ENCODE measurements at regions not wholly inside any gene's neighbourhood (a gene's known extent, or its start where the extent isn't known, plus 50 kb on each side); places are given as distances from the start of the nearest gene placed in this dataset.

DNA sequence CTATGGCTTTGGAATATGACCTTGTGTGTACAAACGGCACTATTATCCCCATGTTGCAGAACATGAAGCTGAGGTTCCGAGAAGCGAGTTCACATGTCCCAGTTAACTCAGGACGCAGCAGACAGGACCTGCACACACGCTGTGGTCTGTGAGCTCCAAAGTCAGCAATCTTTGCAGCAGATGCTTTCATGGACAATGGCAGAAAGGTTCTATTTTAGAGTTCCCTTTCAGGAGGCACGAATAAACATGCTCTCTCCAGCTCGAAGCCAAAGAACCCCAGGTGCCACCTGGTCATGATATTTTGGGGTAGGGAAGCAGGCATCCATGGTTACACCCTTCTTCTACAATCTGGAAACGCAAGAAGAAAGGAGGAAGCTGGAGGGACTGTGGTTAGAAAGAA lies 412.0 kb downstream of the TMEM114 start:
- TF ChIP-seq ZNF239 (tag by site-specific recombination; IDR thresholded peaks at IDR 0.05) (no peak), ZNF529 (tag by site-specific recombination; IDR thresholded peaks at IDR 0.05; ENCODE audit: insufficient replicate concordance) (no peak), ZNF558 (tag by site-specific recombination; IDR thresholded peaks at IDR 0.05) (no peak), ZNF830 (tag by site-specific recombination; IDR thresholded peaks at IDR 0.05; ENCODE audit: low read depth) (no peak), ZNF324 (tag by site-specific recombination; IDR thresholded peaks at IDR 0.05) (no peak), ZNF391 (tag by site-specific recombination; IDR thresholded peaks at IDR 0.05; ENCODE audit: borderline replicate concordance, low read depth) (no peak), ZNF548 (tag by site-specific recombination; IDR thresholded peaks at IDR 0.05) (no peak), ZNF776 (tag by site-specific recombination; IDR thresholded peaks at IDR 0.05; ENCODE audit: borderline replicate concordance) (no peak), ZNF174 (tag by site-specific recombination; IDR thresholded peaks at IDR 0.05) (no peak), MYNN (tag by site-specific recombination; IDR thresholded peaks at IDR 0.05; ENCODE audit: borderline replicate concordance) (no peak), ZNF48 (tag by site-specific recombination; IDR thresholded peaks at IDR 0.05) (no peak), ZBTB48 (tag by site-specific recombination; IDR thresholded peaks at IDR 0.05) (no peak), ZNF792 (tag by site-specific recombination; IDR thresholded peaks at IDR 0.05) (no peak), SALL2 (tag by site-specific recombination; IDR thresholded peaks at IDR 0.05; ENCODE audit: borderline replicate concordance) (no peak)
- TF ChIP-seq, protein P1, sequence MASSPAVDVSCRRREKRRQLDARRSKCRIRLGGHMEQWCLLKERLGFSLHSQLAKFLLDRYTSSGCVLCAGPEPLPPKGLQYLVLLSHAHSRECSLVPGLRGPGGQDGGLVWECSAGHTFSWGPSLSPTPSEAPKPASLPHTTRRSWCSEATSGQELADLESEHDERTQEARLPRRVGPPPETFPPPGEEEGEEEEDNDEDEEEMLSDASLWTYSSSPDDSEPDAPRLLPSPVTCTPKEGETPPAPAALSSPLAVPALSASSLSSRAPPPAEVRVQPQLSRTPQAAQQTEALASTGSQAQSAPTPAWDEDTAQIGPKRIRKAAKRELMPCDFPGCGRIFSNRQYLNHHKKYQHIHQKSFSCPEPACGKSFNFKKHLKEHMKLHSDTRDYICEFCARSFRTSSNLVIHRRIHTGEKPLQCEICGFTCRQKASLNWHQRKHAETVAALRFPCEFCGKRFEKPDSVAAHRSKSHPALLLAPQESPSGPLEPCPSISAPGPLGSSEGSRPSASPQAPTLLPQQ (tag by site-specific recombination; IDR thresholded peaks at IDR 0.05): no peak
- TF ChIP-seq, protein P2, sequence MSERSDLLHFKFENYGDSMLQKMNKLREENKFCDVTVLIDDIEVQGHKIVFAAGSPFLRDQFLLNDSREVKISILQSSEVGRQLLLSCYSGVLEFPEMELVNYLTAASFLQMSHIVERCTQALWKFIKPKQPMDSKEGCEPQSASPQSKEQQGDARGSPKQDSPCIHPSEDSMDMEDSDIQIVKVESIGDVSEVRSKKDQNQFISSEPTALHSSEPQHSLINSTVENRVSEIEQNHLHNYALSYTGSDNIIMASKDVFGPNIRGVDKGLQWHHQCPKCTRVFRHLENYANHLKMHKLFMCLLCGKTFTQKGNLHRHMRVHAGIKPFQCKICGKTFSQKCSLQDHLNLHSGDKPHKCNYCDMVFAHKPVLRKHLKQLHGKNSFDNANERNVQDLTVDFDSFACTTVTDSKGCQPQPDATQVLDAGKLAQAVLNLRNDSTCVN (tag by site-specific recombination; optimal IDR thresholded peaks at IDR 0.05): no peak
- TF ChIP-seq, protein P3, sequence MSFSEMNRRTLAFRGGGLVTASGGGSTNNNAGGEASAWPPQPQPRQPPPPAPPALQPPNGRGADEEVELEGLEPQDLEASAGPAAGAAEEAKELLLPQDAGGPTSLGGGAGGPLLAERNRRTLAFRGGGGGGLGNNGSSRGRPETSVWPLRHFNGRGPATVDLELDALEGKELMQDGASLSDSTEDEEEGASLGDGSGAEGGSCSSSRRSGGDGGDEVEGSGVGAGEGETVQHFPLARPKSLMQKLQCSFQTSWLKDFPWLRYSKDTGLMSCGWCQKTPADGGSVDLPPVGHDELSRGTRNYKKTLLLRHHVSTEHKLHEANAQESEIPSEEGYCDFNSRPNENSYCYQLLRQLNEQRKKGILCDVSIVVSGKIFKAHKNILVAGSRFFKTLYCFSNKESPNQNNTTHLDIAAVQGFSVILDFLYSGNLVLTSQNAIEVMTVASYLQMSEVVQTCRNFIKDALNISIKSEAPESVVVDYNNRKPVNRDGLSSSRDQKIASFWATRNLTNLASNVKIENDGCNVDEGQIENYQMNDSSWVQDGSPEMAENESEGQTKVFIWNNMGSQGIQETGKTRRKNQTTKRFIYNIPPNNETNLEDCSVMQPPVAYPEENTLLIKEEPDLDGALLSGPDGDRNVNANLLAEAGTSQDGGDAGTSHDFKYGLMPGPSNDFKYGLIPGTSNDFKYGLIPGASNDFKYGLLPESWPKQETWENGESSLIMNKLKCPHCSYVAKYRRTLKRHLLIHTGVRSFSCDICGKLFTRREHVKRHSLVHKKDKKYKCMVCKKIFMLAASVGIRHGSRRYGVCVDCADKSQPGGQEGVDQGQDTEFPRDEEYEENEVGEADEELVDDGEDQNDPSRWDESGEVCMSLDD (tag by site-specific recombination; IDR thresholded peaks at IDR 0.05): no peak
- TF ChIP-seq, protein P4, sequence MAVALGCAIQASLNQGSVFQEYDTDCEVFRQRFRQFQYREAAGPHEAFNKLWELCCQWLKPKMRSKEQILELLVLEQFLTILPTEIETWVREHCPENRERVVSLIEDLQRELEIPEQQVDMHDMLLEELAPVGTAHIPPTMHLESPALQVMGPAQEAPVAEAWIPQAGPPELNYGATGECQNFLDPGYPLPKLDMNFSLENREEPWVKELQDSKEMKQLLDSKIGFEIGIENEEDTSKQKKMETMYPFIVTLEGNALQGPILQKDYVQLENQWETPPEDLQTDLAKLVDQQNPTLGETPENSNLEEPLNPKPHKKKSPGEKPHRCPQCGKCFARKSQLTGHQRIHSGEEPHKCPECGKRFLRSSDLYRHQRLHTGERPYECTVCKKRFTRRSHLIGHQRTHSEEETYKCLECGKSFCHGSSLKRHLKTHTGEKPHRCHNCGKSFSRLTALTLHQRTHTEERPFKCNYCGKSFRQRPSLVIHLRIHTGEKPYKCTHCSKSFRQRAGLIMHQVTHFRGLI (tag by site-specific recombination; IDR thresholded peaks at IDR 0.05): no peak
- TF ChIP-seq, protein P5, sequence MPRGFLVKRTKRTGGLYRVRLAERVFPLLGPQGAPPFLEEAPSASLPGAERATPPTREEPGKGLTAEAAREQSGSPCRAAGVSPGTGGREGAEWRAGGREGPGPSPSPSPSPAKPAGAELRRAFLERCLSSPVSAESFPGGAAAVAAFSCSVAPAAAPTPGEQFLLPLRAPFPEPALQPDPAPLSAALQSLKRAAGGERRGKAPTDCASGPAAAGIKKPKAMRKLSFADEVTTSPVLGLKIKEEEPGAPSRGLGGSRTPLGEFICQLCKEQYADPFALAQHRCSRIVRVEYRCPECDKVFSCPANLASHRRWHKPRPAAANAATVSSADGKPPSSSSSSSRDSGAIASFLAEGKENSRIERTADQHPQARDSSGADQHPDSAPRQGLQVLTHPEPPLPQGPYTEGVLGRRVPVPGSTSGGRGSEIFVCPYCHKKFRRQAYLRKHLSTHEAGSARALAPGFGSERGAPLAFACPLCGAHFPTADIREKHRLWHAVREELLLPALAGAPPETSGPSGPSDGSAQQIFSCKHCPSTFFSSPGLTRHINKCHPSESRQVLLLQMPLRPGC (tag by site-specific recombination; IDR thresholded peaks at IDR 0.05): no peak
- Histone ChIP-seq H3K4me1 (ENCODE audit: control insufficient read depth, insufficient read depth, low read length) (no peaks in the 10 kb centered on the region), H3K9me3 (ENCODE audit: control insufficient read depth, insufficient read depth, low read depth, low read length) (no peaks in the 10 kb centered on the region), H3K4me3 (ENCODE audit: low read depth, low read length) (no peak overlapping the region), H3K36me3 (ENCODE audit: control insufficient read depth in 2 of 2, insufficient read depth in 1 of 2, low read length in 2 of 2) (no peaks in the 10 kb centered on the region), H3K27ac (ENCODE audit: extremely low read depth, low read depth, low read length) (no peak overlapping the region)
- CTCF ChIA-PET: no interaction called here
- POLR2A ChIA-PET: no interaction called here
